GM18873 (cell line): ENCODE measurements at regions not wholly inside any gene's neighbourhood (a gene's known extent, or its start where the extent isn't known, plus 50 kb on each side); places are given as distances from the start of the nearest gene placed in this dataset.
"Not testable (repeated sequence)": the region's sequence is repeated elsewhere in the genome, so short reads cannot be mapped to it uniquely, and the experiment has no call there.

Experiments
- ATAC-seq: cut with Tn5 transposase; IDR thresholded peaks from one replicate; pipeline ENCODE4 v1.9.1; 2021; ENCODE audit warnings: mild to moderate bottlenecking, moderate library complexity, moderate number of reproducible peaks; ENCODE audit not compliant: unreplicated experiment, low FRiP score

DNA sequence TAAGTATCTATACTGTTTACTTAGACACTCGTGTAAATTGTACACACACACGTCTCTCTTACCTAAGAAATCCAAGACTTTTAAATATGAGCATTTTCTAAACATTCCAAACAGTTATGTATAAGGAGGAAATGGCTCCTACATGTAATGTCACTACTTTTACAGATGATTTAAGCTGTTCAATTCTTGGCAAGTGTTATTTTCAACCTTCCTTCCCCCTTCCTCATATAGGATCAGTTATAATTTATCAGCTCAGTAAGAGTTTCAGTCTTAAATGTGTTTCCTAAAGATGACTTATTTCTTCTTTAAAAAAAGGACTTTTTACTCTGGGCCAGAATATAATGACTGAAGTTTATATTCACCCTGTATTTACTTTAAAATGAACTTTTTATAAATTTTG lies 601.1 kb downstream of the ANKRD50 start:
- ATAC-seq, result no peak

DNA sequence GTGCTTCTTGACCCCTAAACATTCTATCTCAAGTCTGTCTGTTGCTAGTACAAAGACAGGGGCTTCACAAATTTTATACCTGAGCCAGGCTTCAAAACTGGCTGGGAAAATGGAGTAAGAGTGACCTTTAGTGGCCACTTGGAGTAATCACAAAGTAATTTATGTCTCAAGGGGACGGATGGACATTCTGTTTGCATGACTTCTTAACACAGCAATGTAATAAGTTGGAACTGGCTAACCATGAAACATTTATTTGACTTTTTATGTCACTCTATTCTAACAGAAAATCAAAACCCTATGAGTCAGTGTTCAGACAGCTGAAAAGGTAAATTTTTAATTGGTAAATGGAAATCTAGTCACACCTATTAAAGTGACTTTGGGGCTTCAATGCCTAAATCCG lies 600.6 kb downstream of the ANKRD50 start:
- no peak for ATAC-seq

DNA sequence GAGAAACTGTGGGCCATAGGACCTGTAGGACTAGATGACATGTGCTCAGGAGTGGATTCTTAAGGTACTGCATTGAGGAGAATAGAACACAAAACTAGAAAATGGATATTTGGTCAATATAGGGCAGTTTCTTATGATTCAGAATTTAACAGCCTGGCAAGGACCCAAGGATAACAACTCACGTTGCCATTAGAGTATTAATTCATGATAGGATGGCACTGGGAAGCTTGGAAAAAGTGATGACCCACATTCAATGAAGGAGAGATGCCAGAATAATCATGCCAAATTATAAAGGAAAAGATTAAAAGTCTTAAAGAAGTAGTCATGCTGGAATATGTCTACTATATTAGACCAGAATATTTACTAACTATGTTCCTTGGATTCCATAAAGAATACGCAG lies 594.5 kb downstream of the ANKRD50 start:
- ATAC-seq, result no peak

DNA sequence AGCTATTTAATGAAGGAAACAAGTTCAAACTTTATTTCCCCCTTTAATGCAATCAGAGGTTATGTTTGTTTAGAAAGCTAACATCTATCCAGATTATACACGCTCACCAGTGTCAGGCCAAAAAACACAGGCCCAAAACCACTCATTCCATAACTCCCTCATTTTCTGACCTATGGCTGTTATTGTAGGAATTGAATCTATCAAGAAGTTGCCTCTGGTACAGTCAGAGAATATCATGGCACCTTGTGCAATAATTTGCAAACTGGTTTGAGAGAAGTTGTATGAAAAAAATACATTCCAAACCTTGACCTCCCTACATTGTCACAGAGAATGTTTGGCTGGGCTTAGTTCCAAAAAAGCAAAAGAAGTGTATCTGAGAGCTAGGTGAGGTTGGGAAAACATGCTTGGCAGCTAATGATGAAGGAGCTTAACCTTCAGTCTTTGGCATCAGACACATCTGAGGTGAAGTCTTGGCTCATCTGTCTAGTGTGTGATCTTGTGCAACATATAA lies 591.0 kb downstream of the ANKRD50 start:
- ATAC-seq, result no peak

DNA sequence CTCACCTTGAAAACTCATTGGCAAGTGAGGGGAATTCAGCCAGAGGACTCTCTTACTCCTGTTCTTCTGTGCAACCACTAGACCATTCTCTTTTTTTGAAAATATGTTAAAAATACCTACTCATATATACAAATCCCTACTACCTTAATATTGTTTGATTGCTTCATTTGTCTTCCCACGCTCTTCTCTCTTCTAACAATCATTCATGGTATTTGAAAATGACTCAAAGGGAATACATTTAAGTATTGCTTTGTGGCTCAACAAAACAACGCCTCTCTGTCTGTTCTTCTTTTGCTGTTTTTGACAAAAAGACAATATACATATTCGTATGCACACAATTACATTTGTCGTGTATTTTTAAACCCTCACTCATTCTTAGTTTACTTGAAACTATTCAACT lies 589.4 kb downstream of the ANKRD50 start:
- no peak for ATAC-seq

DNA sequence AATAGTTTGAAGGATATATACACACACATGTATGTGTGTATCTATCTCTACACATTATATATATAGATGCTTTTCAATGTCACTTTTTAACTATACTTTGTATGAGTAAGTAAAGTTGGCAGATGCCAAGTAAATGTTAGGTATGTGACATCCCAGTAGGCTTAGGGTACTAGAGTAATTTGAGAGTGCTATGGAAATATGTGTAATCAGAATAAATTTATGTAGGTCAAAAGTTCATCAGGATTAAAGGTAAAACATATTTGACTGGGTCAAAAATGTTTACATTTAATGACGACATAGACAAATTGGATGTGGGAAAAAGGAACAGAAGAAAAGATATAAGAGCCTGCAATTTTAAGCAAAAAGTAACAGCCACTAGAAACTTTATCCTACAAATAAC lies 588.8 kb downstream of the ANKRD50 start:
- no peak for ATAC-seq

DNA sequence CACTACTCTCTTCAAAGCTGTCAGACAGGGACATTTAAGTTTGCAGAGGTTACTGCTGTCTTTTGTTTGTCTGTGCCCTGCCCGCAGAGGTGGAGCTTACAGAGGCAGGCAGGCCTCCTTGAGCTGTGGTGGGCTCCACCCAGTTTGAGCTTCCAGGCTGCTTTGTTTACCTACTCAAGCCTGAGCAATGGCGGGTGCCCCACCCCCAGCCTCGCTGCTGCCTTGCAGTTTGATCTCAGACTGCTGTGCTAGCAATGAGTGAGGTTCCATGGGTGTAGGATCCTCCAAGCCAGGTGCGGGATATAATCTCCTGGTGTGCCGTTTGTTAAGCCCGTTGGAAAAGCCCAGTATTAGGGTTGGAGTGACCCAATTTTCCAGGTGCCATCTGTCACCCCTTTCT lies 581.2 kb downstream of the ANKRD50 start:
- ATAC-seq, result not testable (repeated sequence)

DNA sequence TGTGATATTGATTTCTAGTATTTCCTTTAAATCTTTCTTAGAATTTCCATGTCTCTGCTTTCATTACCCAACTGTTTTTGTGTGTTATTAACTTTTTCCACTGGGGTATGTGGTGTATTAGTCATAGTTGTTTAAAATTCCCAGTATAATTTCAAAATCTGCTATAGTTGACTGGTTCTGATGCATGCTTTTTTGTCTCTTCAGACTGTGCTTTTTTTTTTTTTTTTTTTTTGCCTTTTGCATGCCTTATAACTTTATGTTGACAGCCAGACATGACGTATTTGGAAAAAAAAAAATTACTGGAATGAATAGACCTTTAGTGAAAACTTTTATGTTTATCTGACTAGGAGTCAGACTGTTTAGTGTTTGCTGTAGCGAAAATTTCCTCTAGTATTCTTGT lies 580.4 kb downstream of the ANKRD50 start:
- no peak for ATAC-seq

DNA sequence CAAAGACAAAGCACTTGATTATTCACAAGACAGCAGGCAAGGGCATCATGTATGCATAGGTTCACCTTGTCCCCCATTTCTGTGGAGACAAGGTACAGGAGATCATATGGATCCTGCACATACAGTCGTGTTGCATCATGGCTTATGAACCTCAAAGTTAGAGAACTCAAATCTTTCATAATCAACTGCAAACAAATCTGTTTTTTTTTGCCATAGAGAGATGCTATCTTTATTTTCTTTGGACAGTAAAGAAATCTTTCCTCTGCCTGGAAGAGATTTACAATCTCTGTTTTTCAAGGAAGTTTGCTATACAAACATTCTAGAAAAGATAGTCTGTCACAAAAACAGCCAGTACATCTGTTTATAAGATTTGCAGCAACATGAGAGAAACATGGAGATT lies 578.8 kb downstream of the ANKRD50 start:
- no peak for ATAC-seq

DNA sequence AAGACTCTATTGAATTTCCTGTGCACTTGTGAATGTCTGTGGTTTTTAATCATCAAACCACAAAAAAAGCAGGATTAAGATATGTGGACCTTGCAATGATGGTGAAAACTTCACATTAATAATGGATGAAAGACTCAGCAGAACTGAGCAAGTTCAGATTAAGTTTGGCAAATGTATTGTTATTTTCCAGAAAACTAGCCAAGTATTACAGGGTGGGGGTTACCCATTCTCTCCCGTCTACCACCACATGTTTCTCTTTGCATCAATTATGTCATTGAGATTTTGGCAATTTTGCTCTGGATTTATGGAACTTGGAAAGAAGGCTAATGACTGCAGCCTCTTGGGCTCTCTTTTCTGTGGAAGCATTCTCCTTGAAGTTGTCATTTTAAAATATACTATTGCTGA lies 577.1 kb downstream of the ANKRD50 start:
- no peak for ATAC-seq

DNA sequence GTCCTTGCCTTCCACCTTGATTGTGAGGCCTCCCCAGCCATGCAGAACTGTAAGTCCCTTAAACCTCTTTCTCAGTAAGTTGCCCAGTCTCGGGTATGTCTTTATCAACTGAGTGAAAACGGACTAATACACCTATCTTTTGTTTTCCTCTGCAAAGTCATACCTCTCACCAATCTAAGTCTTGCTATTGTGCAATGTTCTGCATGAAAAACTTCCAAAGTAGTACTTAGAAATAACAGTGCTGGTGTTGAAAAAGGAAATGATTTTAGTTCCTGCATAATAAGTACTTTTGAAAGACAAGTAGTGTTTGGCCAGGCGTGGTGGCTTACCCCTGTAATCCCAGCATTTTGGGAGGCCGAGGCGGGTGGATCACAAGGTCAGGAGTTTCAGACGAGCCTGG lies 573.5 kb downstream of the ANKRD50 start:
- no peak for ATAC-seq

DNA sequence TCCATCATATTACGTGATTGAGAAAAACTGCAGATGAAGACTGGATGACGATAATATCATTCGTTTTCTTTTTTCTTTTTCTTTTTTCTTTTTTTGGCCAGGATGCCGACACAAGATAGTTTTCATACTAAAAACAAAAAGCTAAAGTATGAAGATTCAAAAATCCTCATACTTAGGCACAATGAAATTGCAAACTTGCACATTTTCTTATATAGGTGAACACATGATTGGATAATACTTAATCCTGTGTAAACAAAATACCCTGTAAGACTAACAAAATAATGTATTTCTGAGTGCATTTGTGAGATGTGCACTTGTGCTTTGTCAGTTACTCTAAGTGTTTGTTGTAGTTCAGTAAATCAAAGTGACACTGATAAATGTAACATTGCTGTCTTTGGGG lies 568.9 kb downstream of the ANKRD50 start:
- no peak for ATAC-seq

DNA sequence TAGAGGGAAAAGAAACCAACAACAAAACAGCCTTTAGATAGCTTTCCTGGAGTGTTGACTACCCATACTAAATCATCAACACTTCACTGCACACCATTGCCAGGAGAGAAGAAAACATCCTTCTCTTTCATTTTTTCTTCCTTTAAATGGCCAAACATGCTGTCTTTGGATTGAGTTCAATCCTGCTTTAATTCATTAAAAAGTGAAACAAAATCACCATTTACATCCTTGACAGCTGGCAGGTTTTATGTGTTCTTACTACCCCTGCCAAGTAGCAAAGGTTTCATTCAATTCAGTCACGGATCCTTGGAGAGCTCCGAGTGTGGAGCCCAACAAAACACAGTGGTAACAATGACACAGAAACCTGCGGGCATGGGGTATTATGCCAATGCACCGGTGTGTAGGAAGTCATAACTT lies 568.3 kb downstream of the ANKRD50 start:
- ATAC-seq, result no peak

DNA sequence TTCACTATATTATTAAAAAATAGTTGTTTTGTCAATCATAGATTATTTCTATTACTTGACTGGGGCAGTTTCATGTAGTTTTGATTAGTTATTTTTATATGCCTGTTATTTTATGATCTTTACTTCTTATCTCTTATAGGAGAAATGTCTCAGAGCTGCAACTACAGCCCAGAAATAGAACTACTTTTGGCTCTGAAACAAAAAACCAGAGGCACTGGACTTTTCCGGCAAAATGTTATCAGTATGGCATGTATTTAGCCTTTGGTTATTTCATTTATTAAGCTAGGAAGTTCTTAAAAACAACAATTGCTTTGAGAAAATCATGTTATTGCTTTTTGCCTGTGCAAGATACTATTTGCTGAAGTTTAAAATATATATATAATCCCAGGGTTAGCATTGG lies 566.5 kb downstream of the ANKRD50 start:
- no peak for ATAC-seq

DNA sequence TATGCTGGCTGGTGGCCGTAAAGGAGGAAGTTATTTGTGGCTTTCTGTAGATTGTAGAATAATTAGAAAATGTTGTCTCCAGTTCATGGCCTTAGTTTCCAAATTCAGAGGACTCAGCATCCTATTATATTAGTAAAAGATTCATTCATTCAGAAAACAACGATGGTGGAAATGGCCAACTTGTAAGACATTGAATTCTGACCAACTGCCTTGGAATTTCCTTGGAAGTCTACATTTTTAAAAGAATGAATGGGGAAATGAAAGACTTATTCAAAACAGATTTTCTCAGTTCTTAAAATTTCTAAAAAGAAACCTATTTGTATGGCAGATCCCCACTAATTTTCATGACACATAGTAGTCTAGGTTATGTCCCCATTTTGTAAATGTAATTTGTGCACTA lies 561.5 kb downstream of the ANKRD50 start:
- no peak for ATAC-seq

DNA sequence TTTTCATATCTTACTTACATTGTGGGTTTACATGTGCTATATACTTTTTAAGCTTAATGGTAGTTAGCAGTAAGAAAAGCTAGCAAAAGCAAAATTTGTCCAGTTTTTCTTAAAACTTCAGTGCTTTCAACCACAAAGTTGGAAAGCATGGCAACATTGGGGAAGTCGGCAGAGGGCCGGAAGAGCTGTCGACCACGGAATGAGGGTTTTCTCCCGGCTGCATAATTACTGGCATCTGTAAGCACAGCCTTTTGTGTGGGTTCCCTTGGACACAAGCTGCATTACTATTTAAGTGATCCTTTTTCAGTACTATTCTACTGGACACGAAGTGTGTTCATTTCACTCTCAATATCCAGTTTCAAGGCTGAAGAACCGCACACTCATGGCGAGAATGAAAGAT lies 560.4 kb downstream of the ANKRD50 start:
- ATAC-seq, result no peak

DNA sequence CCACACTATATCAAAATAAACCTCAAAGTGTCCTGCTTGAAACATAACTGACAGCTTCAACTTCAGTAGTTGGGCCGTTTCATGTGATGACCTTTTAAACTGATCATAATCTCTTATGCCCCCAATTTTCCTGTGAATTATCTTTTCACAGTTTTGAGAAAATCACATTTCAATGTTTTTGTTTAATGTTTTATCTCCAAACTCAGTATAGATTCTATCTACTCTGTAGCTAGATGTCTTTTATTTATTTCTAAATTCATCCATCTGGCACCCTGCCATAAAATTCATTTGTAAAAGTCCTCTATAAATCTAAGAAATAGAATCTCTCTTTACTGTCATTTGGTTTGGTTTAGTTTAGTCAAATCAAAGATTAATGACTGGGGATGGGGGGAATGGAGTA lies 557.3 kb downstream of the ANKRD50 start:
- no peak for ATAC-seq

DNA sequence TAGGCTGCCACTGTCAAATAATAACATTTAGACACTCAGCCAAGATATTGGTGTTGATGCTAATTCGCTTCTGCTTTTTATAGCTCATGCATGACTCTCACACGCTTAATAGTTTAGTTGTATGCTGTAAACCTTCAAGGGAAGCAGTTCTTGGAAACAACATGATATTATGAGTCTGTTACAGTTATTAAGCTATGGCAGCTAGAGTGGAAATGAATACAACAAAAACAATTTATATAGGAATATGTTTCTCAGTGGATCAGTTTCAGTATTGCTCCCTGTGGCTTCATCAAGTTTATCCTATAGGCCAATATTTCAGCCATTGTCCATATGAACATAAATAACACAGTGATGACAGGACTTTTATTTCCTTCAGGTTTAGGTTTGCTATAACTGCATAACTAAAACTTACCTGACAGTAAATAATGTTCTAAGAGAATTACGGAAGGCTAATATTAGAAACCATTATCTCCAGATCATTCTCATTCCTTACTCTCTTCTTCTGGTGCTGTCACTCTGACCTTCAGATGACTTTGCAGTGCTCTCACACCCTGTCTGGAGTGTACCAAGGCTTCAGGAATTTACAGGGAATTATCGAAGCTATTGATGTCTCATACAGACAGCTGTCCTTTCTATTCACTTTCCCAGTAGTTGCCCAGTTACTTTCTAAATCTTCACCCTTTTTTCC lies 555.0 kb downstream of the ANKRD50 start:
- no peak for ATAC-seq

DNA sequence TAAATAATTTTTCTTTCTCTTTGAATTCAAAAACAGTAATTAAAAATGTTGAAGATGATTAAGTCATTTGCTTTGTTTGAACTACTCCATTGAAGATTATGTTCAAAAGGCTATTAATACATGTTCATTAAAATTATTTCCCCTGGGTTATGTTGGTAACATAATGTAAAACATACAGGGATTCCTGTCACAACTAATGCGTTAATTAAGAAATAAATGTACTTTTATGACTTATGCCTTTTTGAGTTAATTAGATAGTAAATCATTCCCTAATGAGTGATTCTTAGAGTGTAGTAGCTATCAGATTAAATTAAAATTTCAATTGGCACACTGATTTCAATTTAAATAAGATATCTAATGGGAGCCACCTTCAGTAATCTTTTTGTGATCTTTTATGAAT lies 549.1 kb downstream of the ANKRD50 start:
- ATAC-seq, result no peak

DNA sequence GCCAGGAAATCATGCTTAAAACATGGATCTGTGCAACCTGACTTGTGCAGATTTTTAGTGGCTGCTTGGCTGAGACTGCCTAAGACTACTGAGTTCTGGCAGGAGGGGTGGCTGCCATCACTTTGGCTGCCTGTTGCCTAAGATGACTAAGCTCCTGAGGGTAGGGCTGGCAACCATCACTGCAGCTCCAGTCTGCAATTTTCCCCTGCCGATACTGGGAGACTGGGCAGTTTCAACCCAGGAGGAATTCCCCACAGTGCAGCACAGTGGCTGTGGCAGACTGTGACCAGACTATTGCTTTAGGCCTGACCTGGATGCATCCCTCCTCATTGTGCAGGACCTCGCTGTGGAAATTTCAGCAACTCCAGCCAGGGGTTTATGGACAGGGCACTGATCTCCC lies 544.9 kb downstream of the ANKRD50 start:
- no peak for ATAC-seq

DNA sequence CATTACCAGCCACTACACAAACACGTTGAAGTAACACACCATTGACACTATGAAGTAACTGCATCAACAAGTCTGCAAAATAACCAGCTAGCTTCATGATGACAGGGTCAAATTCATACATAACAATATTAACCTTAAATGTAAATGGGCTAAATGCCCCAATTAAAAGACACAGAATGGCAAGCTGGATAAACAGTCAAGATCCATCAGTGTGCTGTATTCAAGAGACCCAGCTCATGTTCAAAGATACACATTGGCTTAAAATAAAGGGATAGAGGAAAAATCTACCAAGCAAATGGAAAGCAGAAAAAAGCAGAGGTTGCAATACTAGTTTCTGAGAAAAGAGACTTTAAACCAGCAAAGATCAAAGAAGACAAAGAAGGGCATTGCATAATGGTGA lies 543.0 kb downstream of the ANKRD50 start:
- ATAC-seq, result not testable (repeated sequence)

DNA sequence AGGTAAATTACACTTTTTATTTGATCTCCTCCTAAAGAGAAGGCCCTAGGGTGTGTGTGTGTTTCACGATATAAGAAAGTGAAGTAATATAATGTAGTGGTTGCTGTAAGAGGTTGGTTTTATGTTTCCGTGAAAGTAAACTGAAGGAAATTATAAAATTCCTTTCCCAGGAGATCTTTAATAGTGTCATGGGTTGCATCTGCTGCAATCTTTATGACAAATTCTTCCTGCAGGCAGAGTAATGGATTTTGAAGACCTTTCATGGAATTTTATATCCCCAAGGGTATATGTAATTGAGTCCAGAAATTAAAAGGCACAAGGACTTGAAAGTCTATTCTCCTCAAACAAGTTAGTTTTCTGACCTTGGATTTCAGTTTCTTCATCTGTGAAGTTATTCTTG lies 538.6 kb downstream of the ANKRD50 start:
- no peak for ATAC-seq
